ENCODE measurements at regions not wholly inside any gene's neighbourhood (a gene's known extent, or its start where the extent isn't known, plus 50 kb on each side); places are given as distances from the start of the nearest gene placed in this dataset.
"Not testable (repeated sequence)": the region's sequence is repeated elsewhere in the genome, so short reads cannot be mapped to it uniquely, and the experiment has no call there.

GRCh38 chr2:187900021-187900420, 345.8 kb upstream of the TFPI start:
- H3K27ac ChIP-seq (ENCODE audit: low read depth, low read length) = no peak overlapping the region
- H3K4me3 ChIP-seq (ENCODE audit: low read depth, low read length) = no peak overlapping the region
- no peak for DNase-seq (ENCODE audit: low read depth in 4 of 6, low spot score in 6 of 6)
- H3K9me3 ChIP-seq (ENCODE audit: control insufficient read depth, insufficient read depth, low read length) = no peaks in the 10 kb centered on the region
- no peaks in the 10 kb centered on the region for H3K27me3 ChIP-seq (ENCODE audit: control insufficient read depth, insufficient read depth, low read length)
- no peaks in the 10 kb centered on the region for H3K36me3 ChIP-seq (ENCODE audit: control insufficient read depth, insufficient read depth, low read length)
- H3K4me1 ChIP-seq (ENCODE audit: control insufficient read depth, insufficient read depth, low read length) = no peaks in the 10 kb centered on the region

GRCh38 chr2:187906021-187906420, 351.8 kb upstream of the TFPI start:
- Histone ChIP-seq H3K27ac (ENCODE audit: low read depth, low read length) (no peak overlapping the region), H3K36me3 (ENCODE audit: control insufficient read depth, insufficient read depth, low read length) (no peaks in the 10 kb centered on the region), H3K27me3 (ENCODE audit: control insufficient read depth, insufficient read depth, low read length) (no peaks in the 10 kb centered on the region), H3K4me3 (ENCODE audit: low read depth, low read length) (no peak overlapping the region), H3K9me3 (ENCODE audit: control insufficient read depth, insufficient read depth, low read length) (no peaks in the 10 kb centered on the region), H3K4me1 (ENCODE audit: control insufficient read depth, insufficient read depth, low read length) (no peaks in the 10 kb centered on the region)
- WGBS (ENCODE audit: insufficient coverage) = 43% methylated on average over 1 of the region's 3 CpGs
- no peak for DNase-seq (ENCODE audit: low read depth in 4 of 6, low spot score in 6 of 6)

- H3K4me3 ChIP-seq (ENCODE audit: low read depth, low read length); H3K9me3 ChIP-seq (ENCODE audit: control insufficient read depth, insufficient read depth, low read length); DNase-seq (ENCODE audit: low read depth in 4 of 6, low spot score in 6 of 6); H3K27me3 ChIP-seq (ENCODE audit: control insufficient read depth, insufficient read depth, low read length); H3K4me1 ChIP-seq (ENCODE audit: control insufficient read depth, insufficient read depth, low read length); H3K27ac ChIP-seq (ENCODE audit: low read depth, low read length); H3K36me3 ChIP-seq (ENCODE audit: control insufficient read depth, insufficient read depth, low read length): not testable (repeated sequence)
- WGBS (ENCODE audit: insufficient coverage) = no CpG with 5 or more reads among the region's 1 CpG
These were observed 356.7 kb upstream of the TFPI start for GRCh38 chr2:187910922-187911321.

GRCh38 chr2:187912950-187913349, 358.7 kb upstream of the TFPI start:
- H3K4me3 ChIP-seq (ENCODE audit: low read depth, low read length) = no peak overlapping the region
- H3K36me3 ChIP-seq (ENCODE audit: control insufficient read depth, insufficient read depth, low read length) = no peaks in the 10 kb centered on the region
- H3K9me3 ChIP-seq (ENCODE audit: control insufficient read depth, insufficient read depth, low read length) = no peaks in the 10 kb centered on the region
- H3K4me1 ChIP-seq (ENCODE audit: control insufficient read depth, insufficient read depth, low read length) = no peaks in the 10 kb centered on the region
- H3K27ac ChIP-seq (ENCODE audit: low read depth, low read length) = no peak overlapping the region
- no peak for DNase-seq (ENCODE audit: low read depth in 4 of 6, low spot score in 6 of 6)
- no peaks in the 10 kb centered on the region for H3K27me3 ChIP-seq (ENCODE audit: control insufficient read depth, insufficient read depth, low read length)

- no peaks in the 10 kb centered on the region for H3K4me1 ChIP-seq (ENCODE audit: control insufficient read depth, insufficient read depth, low read length)
- 84% methylated on average over 2 of the region's 4 CpGs for WGBS (ENCODE audit: insufficient coverage)
- no peak for DNase-seq (ENCODE audit: low read depth in 4 of 6, low spot score in 6 of 6)
These were observed 361.6 kb upstream of the TFPI start for GRCh38 chr2:187915810-187916209.

GRCh38 chr2:187916799-187917198, 362.6 kb upstream of the TFPI start:
- 100% methylated on average over 1 of the region's 1 CpG for WGBS (ENCODE audit: insufficient coverage)
- Histone ChIP-seq H3K4me1 (ENCODE audit: control insufficient read depth, insufficient read depth, low read length) (no peaks in the 10 kb centered on the region), H3K36me3 (ENCODE audit: control insufficient read depth, insufficient read depth, low read length) (no peaks in the 10 kb centered on the region), H3K27me3 (ENCODE audit: control insufficient read depth, insufficient read depth, low read length) (no peaks in the 10 kb centered on the region), H3K27ac (ENCODE audit: low read depth, low read length) (no peak overlapping the region), H3K9me3 (ENCODE audit: control insufficient read depth, insufficient read depth, low read length) (no peaks in the 10 kb centered on the region), H3K4me3 (ENCODE audit: low read depth, low read length) (no peak overlapping the region)
- DNase-seq (ENCODE audit: low read depth in 4 of 6, low spot score in 6 of 6) = no peak

More at GRCh38 chr2:187915810-187916209, 361.6 kb upstream of the TFPI start:
- Histone ChIP-seq H3K9me3 (ENCODE audit: control insufficient read depth, insufficient read depth, low read length) (no peaks in the 10 kb centered on the region), H3K27ac (ENCODE audit: low read depth, low read length) (no peak overlapping the region), H3K36me3 (ENCODE audit: control insufficient read depth, insufficient read depth, low read length) (no peaks in the 10 kb centered on the region), H3K4me3 (ENCODE audit: low read depth, low read length) (no peak overlapping the region), H3K27me3 (ENCODE audit: control insufficient read depth, insufficient read depth, low read length) (no peaks in the 10 kb centered on the region)

- DNase-seq (ENCODE audit: low read depth in 4 of 6, low spot score in 6 of 6) = no peak
- no peak overlapping the region for H3K27ac ChIP-seq (ENCODE audit: low read depth, low read length)
- no peaks in the 10 kb centered on the region for H3K9me3 ChIP-seq (ENCODE audit: control insufficient read depth, insufficient read depth, low read length)
- H3K27me3 ChIP-seq (ENCODE audit: control insufficient read depth, insufficient read depth, low read length) = no peaks in the 10 kb centered on the region
- H3K4me3 ChIP-seq (ENCODE audit: low read depth, low read length) = no peak overlapping the region
- no peaks in the 10 kb centered on the region for H3K4me1 ChIP-seq (ENCODE audit: control insufficient read depth, insufficient read depth, low read length)
- no peaks in the 10 kb centered on the region for H3K36me3 ChIP-seq (ENCODE audit: control insufficient read depth, insufficient read depth, low read length)
These were observed 363.3 kb upstream of the TFPI start for GRCh38 chr2:187917535-187917934.

GRCh38 chr2:187918996-187919821, 365.0 kb upstream of the TFPI start:
- no peak overlapping the region for H3K4me3 ChIP-seq (ENCODE audit: low read depth, low read length)
- no peaks in the 10 kb centered on the region for H3K4me1 ChIP-seq (ENCODE audit: control insufficient read depth, insufficient read depth, low read length)
- no peaks in the 10 kb centered on the region for H3K27me3 ChIP-seq (ENCODE audit: control insufficient read depth, insufficient read depth, low read length)
- H3K36me3 ChIP-seq (ENCODE audit: control insufficient read depth, insufficient read depth, low read length) = no peaks in the 10 kb centered on the region
- H3K9me3 ChIP-seq (ENCODE audit: control insufficient read depth, insufficient read depth, low read length) = no peaks in the 10 kb centered on the region
- no peak for DNase-seq (ENCODE audit: low read depth in 4 of 6, low spot score in 6 of 6)
- no peak overlapping the region for H3K27ac ChIP-seq (ENCODE audit: low read depth, low read length)
- WGBS (ENCODE audit: insufficient coverage) = 75% methylated on average over 2 of the region's 4 CpGs

GRCh38 chr2:187920511-187920910, 366.3 kb upstream of the TFPI start:
- Histone ChIP-seq H3K36me3 (ENCODE audit: control insufficient read depth, insufficient read depth, low read length) (no peaks in the 10 kb centered on the region), H3K27ac (ENCODE audit: low read depth, low read length) (no peak overlapping the region), H3K27me3 (ENCODE audit: control insufficient read depth, insufficient read depth, low read length) (no peaks in the 10 kb centered on the region), H3K9me3 (ENCODE audit: control insufficient read depth, insufficient read depth, low read length) (no peaks in the 10 kb centered on the region), H3K4me1 (ENCODE audit: control insufficient read depth, insufficient read depth, low read length) (no peaks in the 10 kb centered on the region), H3K4me3 (ENCODE audit: low read depth, low read length) (no peak overlapping the region)
- no CpG with 5 or more reads among the region's 1 CpG for WGBS (ENCODE audit: insufficient coverage)
- DNase-seq (ENCODE audit: low read depth in 4 of 6, low spot score in 6 of 6) = no peak

GRCh38 chr2:187922846-187923245, 368.6 kb upstream of the TFPI start:
- Histone ChIP-seq H3K4me1 (ENCODE audit: control insufficient read depth, insufficient read depth, low read length) (no peaks in the 10 kb centered on the region), H3K27me3 (ENCODE audit: control insufficient read depth, insufficient read depth, low read length) (no peaks in the 10 kb centered on the region), H3K9me3 (ENCODE audit: control insufficient read depth, insufficient read depth, low read length) (no peaks in the 10 kb centered on the region), H3K36me3 (ENCODE audit: control insufficient read depth, insufficient read depth, low read length) (no peaks in the 10 kb centered on the region), H3K4me3 (ENCODE audit: low read depth, low read length) (no peak overlapping the region), H3K27ac (ENCODE audit: low read depth, low read length) (no peak overlapping the region)
- 89% methylated on average over 1 of the region's 2 CpGs for WGBS (ENCODE audit: insufficient coverage)
- no peak for DNase-seq (ENCODE audit: low read depth in 4 of 6, low spot score in 6 of 6)

Data from spinal cord (tissue), 9 donors.